Gastroesophageal sphincter (tissue), 3 donors: ENCODE measurements at regions not wholly inside any gene's neighbourhood (a gene's known extent, or its start where the extent isn't known, plus 50 kb on each side); places are given as distances from the start of the nearest gene placed in this dataset.

Source experiments
- CTCF ChIP-seq, 4 experiments: fragments of 200-600 bp in 2 of 4; fragments of 450-650 bp in 2 of 4; sonication (generic) in 1 of 4; IDR thresholded peaks; one replicate each; pipeline ENCODE4 v1.5.1; 2017 to 2019; ENCODE audit warnings: antibody characterized with exemption in 4 of 4, mild to moderate bottlenecking in 2 of 4, moderate library complexity in 2 of 4
- POLR2AphosphoS5 ChIP-seq: sonication (generic); formaldehyde crosslinking; IDR thresholded peaks from one replicate; pipeline ENCODE4 v1.6.1; 2017; ENCODE audit warnings: antibody characterized with exemption

- TF ChIP-seq CTCF (IDR thresholded peaks at IDR 0.05) = no peak
- no peak for TF ChIP-seq POLR2AphosphoS5
Observed at GRCh38 chr4:62439051-62439450, 1238.9 kb downstream of the ADGRL3 start.
